IMR-90 (cell line): ENCODE measurements at regions not wholly inside any gene's neighbourhood (a gene's known extent, or its start where the extent isn't known, plus 50 kb on each side); places are given as distances from the start of the nearest gene placed in this dataset.

Source experiments
- ATAC-seq: fragments of 200-7000 bp; cut with Tn5 transposase; 2 replicates; pipeline ENCODE4 v1.9.1; 2020; ENCODE audit warnings: low read depth, mild to moderate bottlenecking, moderate library complexity
- BruUV-seq: library from RNA; stranded (reverse); fragments of 400-500 nt; replicated peaks from 2 replicates; lab custom pipeline; 2021; lab: Mats Ljungman, UMichigan
- CTCF ChIA-PET: fragments of 300-600 bp; formaldehyde crosslinking; extraction: SDS; loops from one replicate; lab custom pipeline; 2021; ENCODE audit warnings: antibody characterized with exemption; lab: Yijun Ruan, JAX
- POLR2A ChIA-PET: fragments of 300-600 bp; sonication (Branson Sonifier 250); formaldehyde crosslinking; loops from one replicate; lab custom pipeline; 2022; ENCODE audit warnings: antibody characterized with exemption; ENCODE audit not compliant: unreplicated experiment; lab: Charles Lee
- DNase-seq: peaks from one replicate; pipeline ENCODE4 v3.0.0; 2013
- H2AFZ ChIP-seq: replicated peaks from 2 replicates; pipeline ENCODE3; 2013; ENCODE audit warnings: low read length, mild to moderate bottlenecking; ENCODE audit not compliant: poor library complexity
- H2AK5ac ChIP-seq: 2 replicates; pipeline ENCODE4 v1.6.1; 2013; ENCODE audit warnings: low read depth, low read length, inconsistent platforms
- H2AK9ac ChIP-seq: replicated peaks from 2 replicates; pipeline ENCODE3; 2013; ENCODE audit warnings: mild to moderate bottlenecking, low read depth, low read length, moderate library complexity; ENCODE audit not compliant: poor library complexity
- H2BK120ac ChIP-seq: 2 replicates; pipeline ENCODE4 v1.6.1; 2013; ENCODE audit warnings: low read depth, low read length, inconsistent platforms
- H2BK15ac ChIP-seq: 3 replicates; pipeline ENCODE4 v1.6.1; 2013; ENCODE audit warnings: low read depth, low read length, inconsistent platforms
- H2BK20ac ChIP-seq: 2 replicates; pipeline ENCODE4 v1.6.1; 2013; ENCODE audit warnings: low read depth, mild to moderate bottlenecking, inconsistent platforms, low read length, moderate library complexity
- H2BK5ac ChIP-seq: 2 replicates; pipeline ENCODE4 v1.6.1; 2013; ENCODE audit warnings: mild to moderate bottlenecking, low read depth, low read length, inconsistent platforms; ENCODE audit not compliant: poor library complexity, severe bottlenecking
- H3K14ac ChIP-seq: replicated peaks from 2 replicates; pipeline ENCODE4 v1.6.1; 2013; ENCODE audit warnings: low read depth, low read length, inconsistent platforms
- H3K18ac ChIP-seq: 2 replicates; pipeline ENCODE4 v1.6.1; 2013; ENCODE audit warnings: low read depth, low read length, control low read depth
- H3K23ac ChIP-seq: 2 replicates; pipeline ENCODE4 v1.6.1; 2013; ENCODE audit warnings: low read depth, low read length, inconsistent platforms
- H3K27ac ChIP-seq: 2 replicates; pipeline ENCODE4 v1.5.1; 2013; ENCODE audit warnings: mild to moderate bottlenecking, control low read depth, low read length; ENCODE audit not compliant: insufficient read depth
- H3K27me3 ChIP-seq: 2 replicates; pipeline ENCODE4 v1.6.1; 2013; ENCODE audit warnings: low read length; ENCODE audit not compliant: control insufficient read depth, insufficient read depth
- H3K36me3 ChIP-seq: 2 replicates; pipeline ENCODE4 v1.6.1; 2013; ENCODE audit warnings: low read length, mixed read lengths; ENCODE audit not compliant: control insufficient read depth, insufficient read depth
- H3K4ac ChIP-seq: 2 replicates; pipeline ENCODE4 v1.6.1; 2013; ENCODE audit warnings: low read depth, low read length, inconsistent platforms
- H3K4me1 ChIP-seq: 2 replicates; pipeline ENCODE4 v1.6.1; 2013; ENCODE audit warnings: low read length, mixed read lengths; ENCODE audit not compliant: control insufficient read depth, insufficient read depth
- H3K4me2 ChIP-seq: 2 replicates; pipeline ENCODE4 v1.6.1; 2013; ENCODE audit warnings: low read depth, mild to moderate bottlenecking, control low read depth, low read length, moderate library complexity
- H3K4me3 ChIP-seq: 2 replicates; pipeline ENCODE4 v1.5.1; 2013; ENCODE audit warnings: low read depth, mild to moderate bottlenecking, control low read depth, low read length, moderate library complexity; ENCODE audit not compliant: insufficient read depth
- H3K56ac ChIP-seq: 2 replicates; pipeline ENCODE4 v1.6.1; 2013; ENCODE audit warnings: low read length, inconsistent platforms; ENCODE audit not compliant: insufficient read depth; ENCODE audit errors: extremely low read depth
- H3K79me1 ChIP-seq, 2 experiments: 2 replicates each; pipeline ENCODE4 v1.6.1; 2013; ENCODE audit warnings: low read length in 2 of 2, inconsistent platforms in 1 of 2, low read depth in 1 of 2
- H3K9ac ChIP-seq: 2 replicates; pipeline ENCODE4 v1.6.1; 2013; ENCODE audit warnings: low read depth, low read length, control low read depth
- H3K9me1 ChIP-seq: 2 replicates; pipeline ENCODE4 v1.6.1; 2013; ENCODE audit warnings: low read length, inconsistent platforms; ENCODE audit not compliant: insufficient read depth
- H3K9me3 ChIP-seq: 2 replicates; pipeline ENCODE4 v1.6.1; 2013; ENCODE audit warnings: low read length; ENCODE audit not compliant: control insufficient read depth, insufficient read depth
- H4K20me1 ChIP-seq: 2 replicates; pipeline ENCODE4 v1.6.1; 2013; ENCODE audit warnings: low read length, inconsistent platforms; ENCODE audit not compliant: insufficient read depth
- H4K5ac ChIP-seq: 2 replicates; pipeline ENCODE4 v1.6.1; 2013; ENCODE audit warnings: mild to moderate bottlenecking, low read depth, low read length, control low read depth
- H4K8ac ChIP-seq, 2 experiments: 2 replicates each; pipeline ENCODE4 v1.6.1; 2013; ENCODE audit warnings: low read depth in 2 of 2, low read length in 2 of 2, control low read depth in 1 of 2, inconsistent platforms in 1 of 2
- H4K91ac ChIP-seq: 2 replicates; pipeline ENCODE4 v1.6.1; 2013; ENCODE audit warnings: low read depth, low read length, inconsistent platforms; ENCODE audit not compliant: insufficient read depth
- BHLHE40 ChIP-seq: fragments of 150-350 bp; IDR thresholded peaks from 2 replicates; pipeline ENCODE4 v1.6.1; 2016; ENCODE audit warnings: mild to moderate bottlenecking, low read depth, low read length
- CEBPB ChIP-seq: IDR thresholded peaks from 2 replicates; pipeline ENCODE4 v1.6.1; 2012; ENCODE audit warnings: low read depth, low read length, improper control_type of control experiment
- CHD1 ChIP-seq: IDR thresholded peaks from 2 replicates; pipeline ENCODE4 v1.6.1; 2012; ENCODE audit warnings: low read depth, low read length, improper control_type of control experiment
- FOS ChIP-seq: fragments of 150-350 bp; IDR thresholded peaks from 2 replicates; pipeline ENCODE4 v1.6.1; 2016; ENCODE audit warnings: low read depth, low read length
- MAFK ChIP-seq: IDR thresholded peaks from 2 replicates; pipeline ENCODE4 v1.6.1; 2012; ENCODE audit warnings: low read depth, low read length, improper control_type of control experiment
- NFE2L2 ChIP-seq: fragments of 150-350 bp; IDR thresholded peaks from 2 replicates; pipeline ENCODE4 v1.6.1; 2016; ENCODE audit warnings: low read depth, mild to moderate bottlenecking, low read length
- POLR2A ChIP-seq: IDR thresholded peaks from 2 replicates; pipeline ENCODE4 v1.6.1; 2012; ENCODE audit warnings: mild to moderate bottlenecking, low read depth, low read length
- RAD21 ChIP-seq: IDR thresholded peaks from 2 replicates; pipeline ENCODE4 v1.6.1; 2012; ENCODE audit warnings: low read length, improper control_type of control experiment
- SMC3 ChIP-seq: fragments of 150-350 bp; IDR thresholded peaks from 2 replicates; pipeline ENCODE4 v1.6.1; 2016; ENCODE audit warnings: low read depth, mild to moderate bottlenecking, antibody characterized with exemption, low read length, moderate library complexity
- dilution Hi-C: fragments of 300-500 bp; cut with HindIII; formaldehyde crosslinking; loops from one replicate; pipeline ENCODE4 v1.14.3; 2018; ENCODE audit warnings: low sequenced_read_pairs; ENCODE audit not compliant: unreplicated experiment
- in situ Hi-C: fragments of 300-500 bp; cut with MboI; formaldehyde crosslinking; loops from 3 replicates; pipeline ENCODE4 v1.14.3; 2019; ENCODE audit warnings: low sequenced_read_pairs, inconsistent platforms, mixed read lengths
- intact Hi-C: fragments of 100-400 bp; cut with micrococcal nuclease; formaldehyde crosslinking; loops from 2 replicates; pipeline ENCODE4 v1.10.0; 2022
- TF ChIP-seq, protein P1 (sequence below): conservative IDR thresholded peaks from 2 replicates; pipeline ENCODE4 v1.5.1; 2012; ENCODE audit warnings: mild to moderate bottlenecking, low read depth, low read length, improper control_type of control experiment
- TF ChIP-seq, protein P2 (sequence below): fragments of 150-350 bp; IDR thresholded peaks from 2 replicates; pipeline ENCODE4 v1.6.1; 2016; ENCODE audit warnings: low read depth, mild to moderate bottlenecking, low read length, moderate library complexity, borderline replicate concordance

DNA sequence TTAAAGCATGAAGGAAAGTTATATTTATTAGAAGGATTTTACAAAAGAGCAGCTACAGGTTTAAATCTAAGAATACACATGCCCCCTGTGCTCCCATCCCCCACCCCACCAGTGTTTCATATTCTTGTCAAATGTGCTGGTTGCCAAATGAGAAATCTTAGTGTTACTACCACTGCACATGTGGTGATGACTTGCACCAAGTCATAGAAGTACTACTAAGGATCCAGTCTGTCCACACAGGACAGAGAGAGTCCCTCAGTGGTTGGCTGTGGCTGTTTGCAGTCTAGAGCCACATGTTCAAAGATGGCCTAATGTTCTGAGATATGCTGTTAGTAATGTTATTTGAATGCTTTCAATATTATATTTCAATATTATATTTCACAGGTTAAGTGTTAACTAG is 268.8 kb downstream of the ADAMTS20 start:
- H3K27ac ChIP-seq: no peak overlapping the region
- no peaks in the 10 kb centered on the region for H3K27me3 ChIP-seq
- CTCF ChIA-PET: interaction anchor here (0.8 to 1.5 kb wide), 2 partner anchors 56 to 577 kb away, joined by 3 to 5 read pairs; no protein-coding TSS in a partner anchor
- no peak overlapping the region for H2AK9ac ChIP-seq
- no peak overlapping the region for H3K4me2 ChIP-seq
- peak overlapping the region; percentile 72; the same call in 1 of the 2 replicates for H3K23ac ChIP-seq
- H2BK15ac ChIP-seq: peak overlapping the region; percentile 72
- H2BK120ac ChIP-seq: peak overlapping the region; percentile 96
- H2BK5ac ChIP-seq: peak overlapping the region; percentile 99
- H2BK20ac ChIP-seq: peak overlapping the region; percentile 91
- in situ Hi-C loops: loop anchor here (5.0 to 25.0 kb wide), 4 partner anchors 49 to 1148 kb away; partner anchors contain the start of genes PPHLN1, PRICKLE1 and ZCRB1
- peak overlapping the region; percentile 93; the same call in 1 of the 2 replicates for H3K4ac ChIP-seq
- no peaks in the 10 kb centered on the region for H3K9me3 ChIP-seq
- peak overlapping the region; percentile 29 to 91; a peak in 2 of 4 replicates for H4K8ac ChIP-seq
- peak overlapping the region; percentile 94; the same call in 1 of the 2 replicates for H3K18ac ChIP-seq
- H3K56ac ChIP-seq: no peak overlapping the region
- H3K79me1 ChIP-seq: no peaks in the 10 kb centered on the region
- POLR2A ChIA-PET: no interaction called here
- H3K9ac ChIP-seq: no peak overlapping the region
- dilution Hi-C loops: no loop called here
- peak overlapping the region; percentile 86; the same call in 1 of the 2 replicates for H2AK5ac ChIP-seq
- peak overlapping the region; percentile 78 for H4K91ac ChIP-seq
- DNase-seq (no peak), ATAC-seq (no peak)
- H3K4me3 ChIP-seq: no peak overlapping the region
- intact Hi-C loops: loop anchor here (2.0 to 5.0 kb wide), 3 partner anchors 54 to 956 kb away; partner anchors contain the start of genes PPHLN1 and ZCRB1
- peaks cover 6% of the 10 kb centered on the region; the same call in 1 of the 2 replicates for H3K4me1 ChIP-seq
- H2AFZ ChIP-seq: no peak overlapping the region
- BruUV-seq: no TSS peak
- peak overlapping the region; percentile 95; the same call in 1 of the 2 replicates for H3K14ac ChIP-seq
- H3K36me3 ChIP-seq: no peaks in the 10 kb centered on the region
- TF ChIP-seq BHLHE40: no peak
- no peak for TF ChIP-seq CHD1
- TF ChIP-seq FOS: no peak
- TF ChIP-seq, protein P1, sequence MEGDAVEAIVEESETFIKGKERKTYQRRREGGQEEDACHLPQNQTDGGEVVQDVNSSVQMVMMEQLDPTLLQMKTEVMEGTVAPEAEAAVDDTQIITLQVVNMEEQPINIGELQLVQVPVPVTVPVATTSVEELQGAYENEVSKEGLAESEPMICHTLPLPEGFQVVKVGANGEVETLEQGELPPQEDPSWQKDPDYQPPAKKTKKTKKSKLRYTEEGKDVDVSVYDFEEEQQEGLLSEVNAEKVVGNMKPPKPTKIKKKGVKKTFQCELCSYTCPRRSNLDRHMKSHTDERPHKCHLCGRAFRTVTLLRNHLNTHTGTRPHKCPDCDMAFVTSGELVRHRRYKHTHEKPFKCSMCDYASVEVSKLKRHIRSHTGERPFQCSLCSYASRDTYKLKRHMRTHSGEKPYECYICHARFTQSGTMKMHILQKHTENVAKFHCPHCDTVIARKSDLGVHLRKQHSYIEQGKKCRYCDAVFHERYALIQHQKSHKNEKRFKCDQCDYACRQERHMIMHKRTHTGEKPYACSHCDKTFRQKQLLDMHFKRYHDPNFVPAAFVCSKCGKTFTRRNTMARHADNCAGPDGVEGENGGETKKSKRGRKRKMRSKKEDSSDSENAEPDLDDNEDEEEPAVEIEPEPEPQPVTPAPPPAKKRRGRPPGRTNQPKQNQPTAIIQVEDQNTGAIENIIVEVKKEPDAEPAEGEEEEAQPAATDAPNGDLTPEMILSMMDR: no peak
- no peak for TF ChIP-seq NFE2L2
- no peak for TF ChIP-seq CEBPB
- no peak for TF ChIP-seq SMC3
- TF ChIP-seq RAD21: no peak
- TF ChIP-seq MAFK: no peak
- TF ChIP-seq, protein P2, sequence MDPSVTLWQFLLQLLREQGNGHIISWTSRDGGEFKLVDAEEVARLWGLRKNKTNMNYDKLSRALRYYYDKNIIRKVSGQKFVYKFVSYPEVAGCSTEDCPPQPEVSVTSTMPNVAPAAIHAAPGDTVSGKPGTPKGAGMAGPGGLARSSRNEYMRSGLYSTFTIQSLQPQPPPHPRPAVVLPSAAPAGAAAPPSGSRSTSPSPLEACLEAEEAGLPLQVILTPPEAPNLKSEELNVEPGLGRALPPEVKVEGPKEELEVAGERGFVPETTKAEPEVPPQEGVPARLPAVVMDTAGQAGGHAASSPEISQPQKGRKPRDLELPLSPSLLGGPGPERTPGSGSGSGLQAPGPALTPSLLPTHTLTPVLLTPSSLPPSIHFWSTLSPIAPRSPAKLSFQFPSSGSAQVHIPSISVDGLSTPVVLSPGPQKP: no peak
- TF ChIP-seq POLR2A: no peak
- no peaks in the 10 kb centered on the region for H4K20me1 ChIP-seq
- peak overlapping the region; percentile 89; the same call in 1 of the 2 replicates for H4K5ac ChIP-seq
- H3K9me1 ChIP-seq: no peaks in the 10 kb centered on the region
